ENCODE measurements at regions not wholly inside any gene's neighbourhood (a gene's known extent, or its start where the extent isn't known, plus 50 kb on each side); places are given as distances from the start of the nearest gene placed in this dataset.
"Not testable (repeated sequence)": the region's sequence is repeated elsewhere in the genome, so short reads cannot be mapped to it uniquely, and the experiment has no call there.

DNA sequence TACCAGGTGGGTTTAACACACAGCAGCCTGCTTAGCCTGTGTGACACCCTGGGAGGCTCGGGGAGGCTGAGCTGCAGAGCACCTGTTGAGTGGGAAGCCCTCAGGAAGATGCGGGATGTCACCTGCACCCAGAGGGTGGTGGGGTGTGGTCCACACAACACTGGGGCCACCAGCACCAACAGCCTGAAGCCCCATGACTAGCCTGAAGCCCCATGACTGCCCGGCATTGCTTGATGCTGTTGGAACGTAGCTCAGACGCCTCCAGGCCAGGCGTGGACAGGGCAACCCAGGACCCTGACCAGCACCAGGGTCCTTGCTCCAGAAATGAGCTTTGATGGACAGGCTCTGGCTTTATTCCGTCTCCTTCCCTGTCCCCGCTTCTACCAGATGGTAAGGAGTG, 76.3 kb upstream of the ZNF469 start:
- FAIRE-seq = no peak
- TF ChIP-seq POLR2A (IDR thresholded peaks at IDR 0.05; ENCODE audit: low read depth, low read length) = no peak

DNA sequence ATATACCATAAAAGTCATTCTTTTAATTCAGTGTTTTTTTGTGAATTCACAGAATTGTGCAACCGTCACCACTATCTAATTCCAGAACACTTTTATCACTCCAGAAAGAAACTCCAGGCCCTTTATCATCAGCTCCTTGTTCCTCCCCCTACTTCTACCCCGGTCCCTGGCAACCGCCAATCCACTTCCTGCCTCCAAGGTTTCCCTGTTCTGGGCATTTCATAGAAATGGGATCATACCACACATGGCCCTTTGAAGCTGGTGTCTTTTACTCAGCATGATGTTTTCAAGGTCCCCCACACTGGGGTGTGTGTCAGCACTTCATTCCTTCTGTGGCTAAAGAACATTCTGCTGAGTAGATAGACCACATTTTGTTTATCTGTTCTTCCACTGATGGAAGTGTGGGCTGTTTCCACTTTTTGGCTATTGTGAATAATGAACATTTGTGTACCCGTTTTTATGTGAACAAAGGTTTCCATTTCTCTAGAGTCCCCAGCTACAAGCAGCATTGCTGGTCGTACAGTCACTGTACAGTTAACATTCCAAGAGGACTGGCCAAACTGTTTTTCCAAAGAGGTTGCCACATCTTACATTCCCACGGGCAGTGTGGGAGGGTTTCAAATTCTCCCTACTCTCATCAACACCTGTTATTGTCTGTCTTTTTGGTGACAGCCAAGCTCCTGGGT, 75.8 kb upstream of the ZNF469 start:
- DNase-seq (ENCODE audit: insufficient read length, low spot score) (peak; percentile 61), FAIRE-seq (no peak)
- no peak for TF ChIP-seq POLR2A (IDR thresholded peaks at IDR 0.05; ENCODE audit: low read depth, low read length)

More for the DNA sequence above, 76.3 kb upstream of the ZNF469 start:
- no peak for DNase-seq (ENCODE audit: insufficient read length, low spot score)

DNA sequence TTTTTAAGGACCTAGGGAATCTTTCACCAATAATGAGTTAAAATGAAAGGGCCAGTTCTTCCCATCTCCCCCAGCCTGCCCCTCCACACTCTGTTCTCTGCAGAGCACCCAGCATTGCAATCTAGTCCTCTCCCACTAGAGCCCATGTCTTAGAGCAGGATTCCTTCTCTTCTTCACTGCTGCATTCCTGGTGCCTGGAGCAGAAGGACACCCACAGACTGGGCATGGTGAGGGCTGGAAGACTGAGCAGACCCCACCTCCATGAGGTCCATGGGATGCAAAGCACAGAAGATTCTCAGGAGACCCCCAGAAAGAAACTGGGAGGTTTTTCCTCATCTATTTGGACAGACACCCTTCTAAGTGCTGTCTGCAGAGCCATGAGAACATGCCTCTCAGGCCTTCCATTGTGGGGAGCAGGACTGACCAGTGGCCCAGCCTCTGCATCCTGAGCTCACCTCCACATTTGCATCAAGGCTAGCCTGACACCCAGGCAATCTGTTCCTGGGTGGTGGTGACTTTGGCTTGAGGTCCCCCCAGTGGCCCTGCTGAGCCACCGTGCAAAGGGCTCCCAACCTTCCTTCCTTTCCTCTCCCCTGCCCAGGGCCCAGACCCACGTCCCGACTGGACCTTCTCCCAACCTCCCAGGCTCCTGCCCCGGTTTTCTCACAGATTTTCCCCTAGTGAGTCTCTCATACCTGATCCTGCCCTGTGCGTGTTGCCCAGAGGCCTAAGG, 74.2 kb upstream of the ZNF469 start:
- no peak for TF ChIP-seq POLR2A (IDR thresholded peaks at IDR 0.05; ENCODE audit: low read depth, low read length)
- no peak for DNase-seq (ENCODE audit: insufficient read length, low spot score)
- FAIRE-seq = no peak

DNA sequence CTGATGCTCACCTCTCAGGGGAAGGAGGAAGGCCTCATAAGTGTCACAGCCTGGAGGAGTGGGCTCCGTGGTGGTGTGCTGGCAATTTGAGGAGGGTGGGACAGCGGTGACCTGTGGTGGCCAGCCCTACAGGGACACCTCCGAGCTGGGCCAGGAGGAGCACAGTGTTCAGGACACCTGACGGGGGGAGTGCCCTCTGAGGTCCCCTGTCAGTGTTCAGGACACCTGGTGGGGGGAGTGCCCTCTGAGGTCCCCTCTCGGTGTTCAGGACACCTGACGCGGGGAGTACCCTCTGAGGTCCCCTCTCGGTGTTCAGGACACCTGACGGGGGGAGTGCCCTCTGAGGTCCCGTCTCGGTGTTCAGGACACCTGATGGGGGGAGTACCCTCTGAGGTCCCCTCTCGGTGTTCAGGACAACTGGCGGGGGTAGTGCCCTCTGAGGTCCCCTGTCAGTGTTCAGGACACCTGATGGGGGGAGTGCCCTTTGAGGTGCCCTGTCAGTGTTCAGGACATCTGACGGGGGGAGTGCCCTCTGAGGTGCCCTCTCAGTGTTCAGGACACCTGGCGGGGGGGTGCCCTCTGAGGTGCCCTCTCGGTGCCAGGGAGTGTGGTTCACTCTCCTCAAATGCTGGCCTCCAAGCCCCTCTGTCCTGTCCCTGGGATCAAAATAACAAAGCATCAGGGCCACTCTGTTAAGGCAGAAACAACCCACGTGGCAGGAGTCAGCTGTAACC, 73.4 kb upstream of the ZNF469 start:
- DNase-seq (ENCODE audit: insufficient read length, low spot score) (no peak), FAIRE-seq (no peak)
- no peak for TF ChIP-seq POLR2A (IDR thresholded peaks at IDR 0.05; ENCODE audit: low read depth, low read length)

DNA sequence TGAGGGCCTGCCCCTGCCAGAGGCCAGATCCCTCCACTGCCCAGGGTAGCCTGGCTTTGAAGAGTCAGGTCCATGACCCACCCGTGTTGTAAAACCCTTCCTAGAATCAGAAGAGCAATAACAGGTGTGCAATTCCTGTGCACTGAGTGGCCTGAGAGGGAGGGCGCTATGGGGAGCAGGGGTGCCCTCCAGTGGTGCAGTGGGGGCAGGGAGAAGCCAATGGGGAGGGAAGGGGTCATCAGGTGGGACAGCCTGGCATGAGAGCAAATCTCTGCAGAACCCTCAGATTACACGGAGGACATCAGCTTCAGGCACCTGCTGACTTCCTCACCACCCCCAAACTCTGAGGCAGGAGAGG, 72.9 kb upstream of the ZNF469 start:
- TF ChIP-seq POLR2A (IDR thresholded peaks at IDR 0.05; ENCODE audit: low read depth, low read length) = no peak
- FAIRE-seq = no peak
- DNase-seq (ENCODE audit: insufficient read length, low spot score) = no peak

DNA sequence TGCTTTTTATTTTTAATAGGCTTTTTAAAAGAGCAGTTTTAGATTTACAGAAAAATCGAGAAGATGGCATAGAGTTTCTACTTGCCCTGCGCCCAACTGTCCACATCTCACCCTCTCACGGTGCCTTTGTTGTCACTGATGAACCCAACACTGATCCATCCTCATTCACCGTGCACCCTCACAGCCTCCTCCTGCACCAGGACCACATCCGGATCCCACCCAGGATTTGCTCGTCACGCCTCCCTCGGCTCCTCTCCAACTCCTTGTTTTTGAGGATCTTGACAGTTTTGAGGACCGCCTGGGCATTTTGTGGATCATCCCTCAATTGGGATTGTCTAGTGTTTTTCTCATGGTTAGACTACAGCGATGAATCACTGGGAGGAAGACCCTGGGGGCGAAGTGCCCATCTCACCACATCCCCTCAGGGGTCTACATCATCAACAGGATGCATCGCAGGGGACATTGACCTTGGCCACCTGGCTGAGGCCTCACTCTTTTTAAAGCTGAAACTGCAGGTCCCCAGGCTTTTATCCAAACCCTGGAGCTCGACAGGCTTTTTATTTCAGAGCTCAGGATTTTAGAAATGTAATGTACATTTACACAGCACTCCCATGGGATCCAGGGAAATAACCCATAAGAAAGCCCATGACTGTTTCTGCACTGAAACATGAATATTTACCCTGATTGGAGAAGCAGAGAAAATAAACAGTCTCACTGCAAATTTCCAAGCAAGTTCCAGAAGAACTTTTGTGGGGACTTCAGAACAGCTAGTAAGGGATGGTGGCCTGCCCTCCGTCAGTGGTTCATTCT, 71.8 kb upstream of the ZNF469 start:
- no peak for TF ChIP-seq POLR2A (IDR thresholded peaks at IDR 0.05; ENCODE audit: low read depth, low read length)
- DNase-seq (ENCODE audit: insufficient read length, low spot score) = no peak
- no peak for FAIRE-seq

DNA sequence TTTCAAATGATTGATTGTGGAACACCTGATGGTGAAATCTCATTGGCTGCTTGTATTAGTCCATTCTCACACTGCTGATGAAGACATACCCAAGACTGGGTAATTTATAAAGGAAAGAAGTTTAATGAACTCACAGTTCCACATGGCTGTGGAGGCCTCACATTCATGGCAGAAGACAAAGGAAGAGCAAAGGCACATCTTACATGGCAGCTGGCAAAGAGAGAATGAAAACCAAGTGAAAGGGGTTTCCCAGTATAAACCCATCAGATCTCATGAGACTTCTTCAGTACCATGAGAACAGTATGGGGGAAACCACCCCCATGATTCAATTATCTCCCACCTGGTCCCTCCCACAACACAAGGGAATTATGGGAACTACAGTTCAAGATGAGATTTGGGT, 70.9 kb upstream of the ZNF469 start:
- not testable (repeated sequence) for FAIRE-seq; DNase-seq (ENCODE audit: insufficient read length, low spot score)

DNA sequence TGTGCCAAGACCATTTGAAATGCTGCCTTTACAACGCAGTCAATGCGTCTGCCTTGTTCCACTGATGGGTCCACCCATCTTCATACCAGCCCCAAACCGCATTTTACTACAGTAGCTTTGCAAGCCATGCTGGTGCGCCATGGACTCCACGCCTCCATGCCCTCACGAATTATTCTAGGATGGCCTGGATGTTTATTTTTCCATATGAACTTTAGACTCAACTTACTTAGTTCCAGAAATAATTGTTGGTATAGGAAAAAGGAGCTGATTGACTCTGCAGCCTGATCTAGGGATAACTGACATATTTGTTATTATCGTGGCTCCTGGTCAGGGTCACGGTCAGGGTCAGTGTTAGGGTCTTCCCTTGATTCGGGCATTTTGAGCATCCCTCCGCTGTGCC, 70.0 kb upstream of the ZNF469 start:
- FAIRE-seq = no peak
- DNase-seq (ENCODE audit: insufficient read length, low spot score) = no peak
- TF ChIP-seq POLR2A (IDR thresholded peaks at IDR 0.05; ENCODE audit: low read depth, low read length) = no peak

DNA sequence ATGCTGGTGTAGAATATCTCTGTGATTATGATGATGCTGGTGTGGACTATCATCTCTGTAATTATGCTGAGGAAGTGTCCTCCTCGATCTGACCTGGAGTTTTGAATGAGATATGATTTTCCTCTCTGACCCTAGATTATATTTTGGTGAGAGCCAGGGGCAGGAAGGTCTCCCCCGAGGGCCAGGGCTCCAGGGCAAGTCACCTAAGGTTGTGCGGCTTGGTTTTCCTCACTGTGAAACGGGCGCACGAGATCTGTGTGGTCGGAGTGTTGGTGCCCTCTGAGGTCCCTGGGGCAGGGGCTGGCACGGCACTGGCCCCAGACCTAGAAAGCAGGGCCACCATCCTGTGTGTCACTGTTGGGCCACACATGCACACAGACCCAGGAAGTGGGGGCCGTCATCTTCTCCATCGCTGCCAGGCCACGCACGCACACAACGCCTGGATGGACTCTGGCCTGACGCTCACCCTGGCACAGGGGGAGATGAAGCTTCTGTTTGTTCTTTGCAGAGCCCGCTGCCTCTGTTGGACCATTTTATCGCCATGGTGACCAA, 67.7 kb upstream of the ZNF469 start:
- no peak for TF ChIP-seq POLR2A (IDR thresholded peaks at IDR 0.05; ENCODE audit: low read depth, low read length)
- no peak for FAIRE-seq
- no peak for DNase-seq (ENCODE audit: insufficient read length, low spot score)

DNA sequence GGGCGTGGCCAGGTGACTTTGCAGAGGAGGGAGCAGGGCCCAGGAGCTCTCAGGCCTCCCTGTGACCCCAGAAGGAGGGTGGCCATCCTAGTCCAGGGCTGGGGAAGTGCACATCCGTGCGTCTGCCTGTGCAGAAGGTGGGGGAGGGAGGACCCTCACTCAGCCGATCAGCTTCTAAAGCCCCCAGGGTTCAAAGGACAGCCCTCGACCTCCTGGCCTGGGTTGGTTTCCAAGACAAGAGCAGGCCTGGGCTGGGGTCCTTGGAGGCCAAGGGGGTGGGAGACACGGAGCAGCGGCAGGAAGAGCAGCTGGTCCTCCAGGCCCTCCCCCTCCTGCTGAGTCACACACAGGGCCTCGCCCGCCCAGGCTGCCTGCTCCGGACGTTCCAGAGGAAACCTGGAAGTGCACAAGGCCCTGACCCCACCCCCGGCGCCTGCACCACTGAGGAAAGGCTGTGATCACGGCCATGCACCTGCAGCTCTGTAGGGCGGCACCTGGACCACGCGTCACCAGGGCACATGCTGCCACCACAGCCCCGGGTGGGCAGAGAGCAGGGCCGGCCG, 67.1 kb upstream of the ZNF469 start:
- peak; percentile 81 for DNase-seq (ENCODE audit: insufficient read length, low spot score)
- peak; percentile 49 for TF ChIP-seq POLR2A (IDR thresholded peaks at IDR 0.05; ENCODE audit: low read depth, low read length)
- no peak for FAIRE-seq

DNA sequence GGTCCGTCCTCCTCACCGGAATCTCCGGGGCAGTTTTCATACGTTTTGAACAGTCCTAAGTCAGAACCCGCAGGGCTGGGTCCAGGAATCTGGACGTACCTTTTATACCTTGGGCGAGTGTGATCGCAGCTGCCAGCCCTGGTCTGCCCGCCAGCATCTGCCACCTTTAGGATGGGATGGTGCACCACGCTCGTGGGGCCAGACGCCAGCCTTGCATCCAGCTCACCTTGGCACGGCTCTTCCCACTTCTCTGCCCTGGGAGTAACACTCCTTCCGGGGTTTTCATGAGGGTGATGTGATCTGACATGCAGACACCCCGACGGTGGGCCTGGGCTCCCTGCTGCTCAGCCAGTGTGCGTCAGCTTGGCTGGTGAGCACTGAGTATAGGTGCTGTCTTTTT, 66.6 kb upstream of the ZNF469 start:
- DNase-seq (ENCODE audit: insufficient read length, low spot score) = no peak
- no peak for FAIRE-seq
- TF ChIP-seq POLR2A (IDR thresholded peaks at IDR 0.05; ENCODE audit: low read depth, low read length) = no peak

DNA sequence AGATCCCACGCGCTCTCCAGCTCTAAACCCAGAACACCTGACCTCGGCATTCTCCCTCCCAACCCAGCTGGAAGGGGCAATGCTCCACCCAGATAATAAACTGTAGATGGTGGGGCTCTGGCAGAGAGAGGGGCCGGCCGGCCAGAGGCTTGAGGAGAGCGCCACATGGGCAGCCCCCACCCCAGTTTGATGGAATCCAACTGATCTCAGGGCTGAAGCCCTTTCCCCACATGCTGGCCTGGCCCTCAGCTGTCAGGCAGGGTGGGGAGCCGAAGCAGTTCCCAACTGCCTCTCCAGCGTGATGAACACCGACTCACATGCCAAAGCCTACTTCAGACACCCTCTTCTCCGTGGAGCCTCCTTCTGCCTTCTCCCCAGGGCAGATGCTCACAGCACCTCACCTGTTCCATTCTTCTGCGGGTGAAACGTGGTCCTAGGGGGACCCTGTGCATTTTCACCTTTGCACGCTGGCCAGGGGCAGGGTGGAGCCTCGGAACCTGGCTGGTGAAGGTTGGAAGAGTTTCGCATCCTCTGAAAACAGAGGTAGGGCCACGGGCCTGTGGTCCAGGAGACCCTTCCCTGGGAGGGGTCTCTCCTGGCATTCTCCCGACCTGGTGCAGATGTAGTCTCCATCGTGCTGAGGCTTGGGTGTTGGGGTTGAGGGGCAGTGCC, 65.7 kb upstream of the ZNF469 start:
- no peak for TF ChIP-seq POLR2A (IDR thresholded peaks at IDR 0.05; ENCODE audit: low read depth, low read length)
- no peak for DNase-seq (ENCODE audit: insufficient read length, low spot score)
- no peak for FAIRE-seq

DNA sequence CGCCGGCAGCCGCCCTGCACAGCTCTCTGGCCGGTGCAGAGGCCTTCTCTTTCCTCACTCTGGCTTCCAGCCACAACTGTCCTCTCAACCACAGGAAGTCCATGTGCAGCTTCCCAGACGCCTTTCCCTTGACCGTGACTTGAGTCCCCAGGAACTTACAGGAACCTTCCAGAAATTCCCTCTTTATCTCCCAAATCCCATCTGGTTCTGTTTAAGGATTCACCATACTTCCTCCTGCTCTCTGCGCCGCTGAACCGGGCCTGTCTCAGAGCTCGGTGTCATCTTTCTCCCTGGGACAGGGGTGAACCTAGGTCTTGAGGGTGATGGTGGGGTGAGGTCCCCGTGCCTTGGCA, 65.2 kb upstream of the ZNF469 start:
- DNase-seq (ENCODE audit: insufficient read length, low spot score) (no peak), FAIRE-seq (no peak)
- no peak for TF ChIP-seq POLR2A (IDR thresholded peaks at IDR 0.05; ENCODE audit: low read depth, low read length)

Data from H54 (cell line).